GM19468 (cell line): ENCODE measurements at regions not wholly inside any gene's neighbourhood (a gene's known extent, or its start where the extent isn't known, plus 50 kb on each side); places are given as distances from the start of the nearest gene placed in this dataset.
A peak's percentile ranks its signal among the peaks of the same experiment; 100 is the strongest.

Experiments
- ATAC-seq: cut with Tn5 transposase; IDR thresholded peaks from one replicate; pipeline ENCODE4 v1.9.1; 2021; ENCODE audit warnings: mild to moderate bottlenecking, moderate library complexity, moderate number of reproducible peaks; ENCODE audit not compliant: unreplicated experiment; ENCODE audit errors: extremely low read depth

DNA sequence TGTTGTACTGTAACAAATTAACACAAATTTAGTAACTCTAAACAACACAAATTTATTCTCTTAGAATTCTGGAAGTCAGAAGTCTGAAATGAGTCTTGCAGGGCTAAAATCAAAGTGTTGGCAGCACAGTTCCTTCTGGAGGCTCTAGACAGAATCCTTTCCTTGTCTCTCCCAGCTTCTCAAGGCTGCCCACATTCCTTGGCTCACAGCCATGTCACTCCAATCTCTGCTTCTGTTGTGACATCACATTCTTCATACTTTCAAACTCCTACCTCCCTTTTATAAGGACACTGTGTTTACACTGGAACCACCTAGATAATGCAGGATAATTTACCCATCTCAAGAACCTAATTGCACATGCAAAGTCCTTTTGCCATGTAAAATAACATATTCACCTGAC is 225.0 kb upstream of the PRMT6 start:
- no peak for ATAC-seq

DNA sequence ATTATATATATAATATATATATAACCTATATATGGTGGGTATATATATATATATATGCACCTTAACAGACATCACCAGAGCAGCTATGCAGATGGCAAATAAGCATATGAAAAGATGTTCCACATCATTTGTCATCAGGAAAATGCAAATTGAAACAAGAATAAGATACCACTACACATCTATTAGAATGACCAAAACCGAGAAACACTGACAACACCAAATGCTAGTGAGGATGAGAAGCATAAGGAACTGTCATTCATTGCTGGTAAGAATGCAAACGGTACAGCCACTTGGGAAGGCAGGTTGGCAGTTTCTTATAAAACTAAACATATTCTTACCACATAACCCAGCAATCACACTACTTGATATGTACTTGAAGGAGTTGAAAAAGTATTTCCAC is 219.8 kb upstream of the PRMT6 start:
- peak; percentile 88 for ATAC-seq

DNA sequence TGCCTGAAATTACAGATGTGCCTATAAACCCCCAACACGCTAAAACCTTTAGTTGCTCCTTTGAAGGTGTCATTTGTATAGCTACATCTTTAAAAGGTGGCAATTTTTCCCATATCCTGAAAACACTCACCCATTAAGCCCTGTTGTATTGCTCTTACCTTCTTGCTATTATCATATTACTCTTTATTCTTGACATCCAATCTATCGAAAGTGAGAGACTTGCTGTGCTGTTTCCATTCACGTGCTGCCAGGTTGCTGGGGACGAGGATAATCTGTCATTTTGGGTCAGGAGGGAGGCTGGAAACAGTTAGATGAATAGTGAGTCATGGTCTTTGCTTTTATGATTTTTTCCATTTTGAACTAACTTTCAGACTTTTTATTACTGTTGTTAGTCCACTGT is 213.0 kb upstream of the PRMT6 start:
- ATAC-seq, result no peak

GRCh38 chr1:106846656-106847055 is 209.8 kb upstream of the PRMT6 start:
- peak; percentile 96 for ATAC-seq

GRCh38 chr1:106861110-106861509 is 195.4 kb upstream of the PRMT6 start:
- ATAC-seq, result no peak

DNA sequence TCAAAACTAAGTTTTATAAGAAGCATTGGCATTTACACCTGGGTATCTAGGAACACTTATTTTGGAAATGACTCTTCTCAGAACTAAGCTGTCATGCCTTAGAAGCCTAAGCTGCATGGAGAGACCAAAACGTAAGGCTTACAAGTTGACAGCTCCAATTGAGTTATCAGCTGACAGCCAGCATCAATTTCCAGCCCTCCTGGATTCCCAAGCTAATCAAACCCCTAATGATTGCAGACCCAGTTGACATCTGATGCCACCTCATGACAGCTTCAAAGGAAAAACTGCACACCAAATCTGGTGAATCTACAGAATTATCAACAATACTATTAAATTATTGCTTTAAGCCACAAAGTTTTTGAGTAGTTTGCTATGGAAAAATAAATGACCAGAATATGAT is 187.6 kb upstream of the PRMT6 start:
- ATAC-seq, result no peak

DNA sequence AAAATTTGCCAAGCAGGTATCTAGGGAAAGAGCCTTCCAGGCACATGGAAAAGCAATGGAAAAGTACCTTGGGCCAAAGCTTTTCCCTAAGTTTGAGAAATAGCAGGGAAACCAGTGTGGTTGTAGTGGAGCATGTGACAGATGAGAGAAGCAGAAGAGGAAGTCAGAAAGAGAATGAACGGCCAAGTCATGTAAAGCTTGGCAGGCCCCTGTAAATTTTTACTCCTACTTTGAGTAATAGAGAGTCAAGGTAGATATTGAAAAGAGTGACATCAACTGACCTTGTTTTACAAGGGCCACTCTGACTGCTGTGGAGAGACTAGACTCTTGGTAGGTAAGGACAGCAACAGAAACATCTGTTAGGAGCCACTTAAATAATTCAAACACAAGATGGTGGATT is 180.9 kb upstream of the PRMT6 start:
- no peak for ATAC-seq

DNA sequence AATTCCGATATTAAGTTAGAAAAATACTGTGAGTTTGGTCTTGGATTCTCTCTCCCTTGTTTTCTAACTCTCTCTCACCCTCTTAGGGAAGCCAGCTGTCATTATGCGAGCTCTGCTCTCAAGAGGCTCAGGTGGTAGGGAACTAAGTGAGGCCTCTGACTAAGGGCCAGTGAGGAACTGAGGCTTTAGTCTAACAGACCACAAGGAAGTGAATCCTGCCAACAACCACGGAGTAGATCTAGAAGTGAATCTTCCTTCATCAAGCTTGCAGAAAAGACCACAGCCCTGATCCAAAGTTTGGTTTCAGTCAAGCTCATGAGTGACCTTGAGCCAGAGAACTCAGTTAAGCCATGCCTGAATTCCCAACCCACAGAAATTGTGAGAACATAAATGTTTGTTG is 180.1 kb upstream of the PRMT6 start:
- peak; percentile 65 for ATAC-seq

- ATAC-seq, result no peak
Observed at GRCh38 chr1:106879538-106879937, 176.9 kb upstream of the PRMT6 start.

DNA sequence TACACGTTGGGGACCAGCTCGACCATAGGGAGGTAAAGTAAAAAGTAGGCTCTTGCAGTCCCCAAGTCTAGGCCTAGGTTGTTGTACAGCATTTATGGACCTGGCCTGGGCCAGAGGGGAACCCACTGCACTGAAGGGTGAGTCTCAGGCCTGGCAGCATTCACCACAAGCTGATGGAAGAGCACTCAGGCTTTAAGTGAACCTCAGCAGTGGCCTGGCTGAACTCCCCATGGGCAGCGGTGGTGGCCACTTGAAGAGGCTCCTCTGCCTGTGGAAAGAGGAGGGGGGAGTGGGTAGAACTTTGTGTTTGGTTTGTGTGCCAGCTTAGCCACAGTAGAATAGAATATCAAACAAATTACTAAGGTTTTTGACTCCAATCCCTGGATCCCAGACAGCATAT is 176.2 kb upstream of the PRMT6 start:
- no peak for ATAC-seq

GRCh38 chr1:106883208-106883607 is 173.3 kb upstream of the PRMT6 start:
- no peak for ATAC-seq

DNA sequence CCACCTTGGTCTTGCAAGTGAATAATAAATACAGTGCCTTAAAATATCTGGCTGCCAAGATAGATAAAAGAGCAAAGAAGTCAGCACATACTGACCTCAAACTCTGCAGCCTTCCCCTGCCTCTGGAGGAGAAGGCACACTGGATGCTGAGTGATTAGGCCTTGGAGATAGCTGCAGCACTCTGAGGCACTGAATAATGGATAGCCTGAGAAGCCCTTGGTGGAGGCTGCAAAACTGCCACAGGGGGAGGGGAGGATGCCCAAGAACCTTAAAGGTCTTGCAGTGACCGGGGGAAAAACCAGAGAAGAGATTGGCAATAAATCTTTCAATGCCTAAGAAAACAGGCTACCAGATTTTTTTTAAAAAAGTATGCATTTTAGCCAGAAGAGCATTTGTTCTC is 167.4 kb upstream of the PRMT6 start:
- no peak for ATAC-seq

- ATAC-seq, result no peak
Observed at GRCh38 chr1:106889583-106889982, 166.9 kb upstream of the PRMT6 start.

GRCh38 chr1:106897976-106898375 is 158.5 kb upstream of the PRMT6 start:
- no peak for ATAC-seq

- ATAC-seq, result no peak
Observed at GRCh38 chr1:106899644-106900043, 156.8 kb upstream of the PRMT6 start.

- ATAC-seq, result peak; percentile 100
Observed at GRCh38 chr1:106907795-106908194, 148.7 kb upstream of the PRMT6 start.

GRCh38 chr1:106908689-106909088 is 147.8 kb upstream of the PRMT6 start:
- no peak for ATAC-seq

GRCh38 chr1:106910798-106911197 is 145.7 kb upstream of the PRMT6 start:
- no peak for ATAC-seq

GRCh38 chr1:106912131-106912530 is 144.3 kb upstream of the PRMT6 start:
- ATAC-seq, result no peak

DNA sequence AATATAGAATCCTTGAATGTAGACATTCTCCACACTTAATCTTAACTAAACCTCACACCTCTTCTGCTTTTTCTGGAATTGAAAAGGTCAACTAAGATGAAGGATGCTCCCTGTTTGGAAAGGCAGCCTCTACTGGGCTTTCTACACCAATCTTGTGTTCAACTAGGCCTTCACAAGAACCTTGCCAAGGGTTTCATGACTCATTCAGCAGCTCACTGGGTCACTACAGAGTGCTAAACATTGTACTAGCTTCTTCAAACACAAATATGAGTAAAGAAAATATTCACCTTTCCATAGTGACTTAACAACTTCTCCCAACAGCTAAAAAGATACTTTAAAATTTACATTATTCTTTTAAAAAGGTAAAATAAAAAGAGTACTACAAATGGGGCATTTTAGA is 135.3 kb upstream of the PRMT6 start:
- ATAC-seq, result no peak

- no peak for ATAC-seq
Observed at GRCh38 chr1:106924360-106924759, 132.1 kb upstream of the PRMT6 start.

DNA sequence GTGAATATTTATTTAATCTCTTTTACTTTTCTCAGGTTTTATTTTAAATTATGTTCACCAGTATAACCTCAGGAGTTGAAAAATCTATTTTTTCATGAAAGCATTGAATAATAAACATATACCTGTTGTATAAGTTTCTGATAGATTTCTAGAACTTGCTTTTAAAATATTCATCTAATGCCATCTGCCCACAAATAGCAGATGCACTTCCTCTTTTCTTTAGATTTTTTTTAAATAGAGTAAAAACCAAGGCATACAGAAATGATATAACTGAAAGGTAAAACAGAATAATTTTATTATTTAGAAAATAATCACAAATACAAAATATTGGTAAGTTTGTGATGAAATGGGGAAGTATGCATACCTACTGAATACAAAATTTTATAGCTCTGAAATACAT is 130.7 kb upstream of the PRMT6 start:
- ATAC-seq, result no peak
